Gastroesophageal sphincter (tissue), 3 donors: ENCODE measurements at regions not wholly inside any gene's neighbourhood (a gene's known extent, or its start where the extent isn't known, plus 50 kb on each side); places are given as distances from the start of the nearest gene placed in this dataset.

Experiments used
- EP300 ChIP-seq: sonication (generic); formaldehyde crosslinking; IDR thresholded peaks from one replicate; pipeline ENCODE4 v1.6.1; 2017; ENCODE audit warnings: antibody characterized with exemption, mild to moderate bottlenecking
- POLR2A ChIP-seq, 2 donors: fragments of 450-650 bp; IDR thresholded peaks; one replicate each; pipeline ENCODE4 v1.6.1; 2017; ENCODE audit warnings: antibody characterized with exemption in 2 of 2, mild to moderate bottlenecking in 2 of 2, moderate library complexity in 1 of 2
- POLR2AphosphoS5 ChIP-seq: sonication (generic); formaldehyde crosslinking; IDR thresholded peaks from one replicate; pipeline ENCODE4 v1.6.1; 2017; ENCODE audit warnings: antibody characterized with exemption
- TF ChIP-seq, protein P1 (sequence below), 4 experiments: fragments of 200-600 bp in 2 of 4; fragments of 450-650 bp in 2 of 4; sonication (generic) in 1 of 4; IDR thresholded peaks; one replicate each; pipeline ENCODE4 v1.5.1; 2017 to 2019; ENCODE audit warnings: antibody characterized with exemption in 4 of 4, mild to moderate bottlenecking in 2 of 4, moderate library complexity in 2 of 4

GRCh38 chr18:39746201-39746600 lies 2180.6 kb upstream of the CELF4 start:
- TF ChIP-seq POLR2A (IDR thresholded peaks at IDR 0.05) (no peak), POLR2AphosphoS5 (no peak), EP300 (no peak)
- TF ChIP-seq, protein P1, sequence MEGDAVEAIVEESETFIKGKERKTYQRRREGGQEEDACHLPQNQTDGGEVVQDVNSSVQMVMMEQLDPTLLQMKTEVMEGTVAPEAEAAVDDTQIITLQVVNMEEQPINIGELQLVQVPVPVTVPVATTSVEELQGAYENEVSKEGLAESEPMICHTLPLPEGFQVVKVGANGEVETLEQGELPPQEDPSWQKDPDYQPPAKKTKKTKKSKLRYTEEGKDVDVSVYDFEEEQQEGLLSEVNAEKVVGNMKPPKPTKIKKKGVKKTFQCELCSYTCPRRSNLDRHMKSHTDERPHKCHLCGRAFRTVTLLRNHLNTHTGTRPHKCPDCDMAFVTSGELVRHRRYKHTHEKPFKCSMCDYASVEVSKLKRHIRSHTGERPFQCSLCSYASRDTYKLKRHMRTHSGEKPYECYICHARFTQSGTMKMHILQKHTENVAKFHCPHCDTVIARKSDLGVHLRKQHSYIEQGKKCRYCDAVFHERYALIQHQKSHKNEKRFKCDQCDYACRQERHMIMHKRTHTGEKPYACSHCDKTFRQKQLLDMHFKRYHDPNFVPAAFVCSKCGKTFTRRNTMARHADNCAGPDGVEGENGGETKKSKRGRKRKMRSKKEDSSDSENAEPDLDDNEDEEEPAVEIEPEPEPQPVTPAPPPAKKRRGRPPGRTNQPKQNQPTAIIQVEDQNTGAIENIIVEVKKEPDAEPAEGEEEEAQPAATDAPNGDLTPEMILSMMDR (IDR thresholded peaks at IDR 0.05), result no peak
